Hepatocyte (in vitro differentiated cells): ENCODE measurements at regions not wholly inside any gene's neighbourhood (a gene's known extent, or its start where the extent isn't known, plus 50 kb on each side); places are given as distances from the start of the nearest gene placed in this dataset.

ENCODE experiments used
- EZH2 ChIP-seq: fragments of 200-600 bp; sonication (generic); IDR thresholded peaks from 2 replicates; pipeline ENCODE4 v1.6.1; 2016; ENCODE audit warnings: antibody characterized with exemption, mild to moderate bottlenecking, borderline replicate concordance
- TF ChIP-seq, protein P1 (sequence below): fragments of 200-600 bp; sonication (generic); IDR thresholded peaks from 2 replicates; pipeline ENCODE4 v1.5.1; 2016; ENCODE audit warnings: antibody characterized with exemption, mild to moderate bottlenecking; ENCODE audit not compliant: poor library complexity

DNA sequence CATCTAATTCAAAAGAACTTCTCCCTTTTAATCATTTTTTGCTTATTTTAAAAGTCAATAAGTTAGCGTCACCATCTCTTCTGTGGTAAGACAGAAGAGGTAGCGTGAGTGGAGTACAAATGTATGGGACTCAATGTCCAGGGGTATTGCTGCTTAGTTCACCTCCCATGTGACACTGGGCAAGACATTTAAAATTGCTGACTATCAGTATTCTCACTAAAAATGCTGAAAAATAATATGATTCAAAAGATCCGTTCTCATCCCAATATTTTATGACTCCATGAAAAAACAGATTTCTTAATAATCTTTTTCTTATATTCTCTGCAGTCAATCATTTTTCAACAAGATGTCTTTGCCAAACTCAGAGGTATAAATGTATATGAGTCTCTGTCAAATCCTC, 68.1 kb upstream of the LRRC4C start:
- TF ChIP-seq, protein P1, sequence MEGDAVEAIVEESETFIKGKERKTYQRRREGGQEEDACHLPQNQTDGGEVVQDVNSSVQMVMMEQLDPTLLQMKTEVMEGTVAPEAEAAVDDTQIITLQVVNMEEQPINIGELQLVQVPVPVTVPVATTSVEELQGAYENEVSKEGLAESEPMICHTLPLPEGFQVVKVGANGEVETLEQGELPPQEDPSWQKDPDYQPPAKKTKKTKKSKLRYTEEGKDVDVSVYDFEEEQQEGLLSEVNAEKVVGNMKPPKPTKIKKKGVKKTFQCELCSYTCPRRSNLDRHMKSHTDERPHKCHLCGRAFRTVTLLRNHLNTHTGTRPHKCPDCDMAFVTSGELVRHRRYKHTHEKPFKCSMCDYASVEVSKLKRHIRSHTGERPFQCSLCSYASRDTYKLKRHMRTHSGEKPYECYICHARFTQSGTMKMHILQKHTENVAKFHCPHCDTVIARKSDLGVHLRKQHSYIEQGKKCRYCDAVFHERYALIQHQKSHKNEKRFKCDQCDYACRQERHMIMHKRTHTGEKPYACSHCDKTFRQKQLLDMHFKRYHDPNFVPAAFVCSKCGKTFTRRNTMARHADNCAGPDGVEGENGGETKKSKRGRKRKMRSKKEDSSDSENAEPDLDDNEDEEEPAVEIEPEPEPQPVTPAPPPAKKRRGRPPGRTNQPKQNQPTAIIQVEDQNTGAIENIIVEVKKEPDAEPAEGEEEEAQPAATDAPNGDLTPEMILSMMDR, result no peak
- no peak for TF ChIP-seq EZH2
